HG02588 (cell line): ENCODE measurements at regions not wholly inside any gene's neighbourhood (a gene's known extent, or its start where the extent isn't known, plus 50 kb on each side); places are given as distances from the start of the nearest gene placed in this dataset.

Experiments used
- ATAC-seq: cut with Tn5 transposase; IDR thresholded peaks from one replicate; pipeline ENCODE4 v1.9.1; 2021; ENCODE audit warnings: mild to moderate bottlenecking, moderate library complexity; ENCODE audit not compliant: unreplicated experiment

DNA sequence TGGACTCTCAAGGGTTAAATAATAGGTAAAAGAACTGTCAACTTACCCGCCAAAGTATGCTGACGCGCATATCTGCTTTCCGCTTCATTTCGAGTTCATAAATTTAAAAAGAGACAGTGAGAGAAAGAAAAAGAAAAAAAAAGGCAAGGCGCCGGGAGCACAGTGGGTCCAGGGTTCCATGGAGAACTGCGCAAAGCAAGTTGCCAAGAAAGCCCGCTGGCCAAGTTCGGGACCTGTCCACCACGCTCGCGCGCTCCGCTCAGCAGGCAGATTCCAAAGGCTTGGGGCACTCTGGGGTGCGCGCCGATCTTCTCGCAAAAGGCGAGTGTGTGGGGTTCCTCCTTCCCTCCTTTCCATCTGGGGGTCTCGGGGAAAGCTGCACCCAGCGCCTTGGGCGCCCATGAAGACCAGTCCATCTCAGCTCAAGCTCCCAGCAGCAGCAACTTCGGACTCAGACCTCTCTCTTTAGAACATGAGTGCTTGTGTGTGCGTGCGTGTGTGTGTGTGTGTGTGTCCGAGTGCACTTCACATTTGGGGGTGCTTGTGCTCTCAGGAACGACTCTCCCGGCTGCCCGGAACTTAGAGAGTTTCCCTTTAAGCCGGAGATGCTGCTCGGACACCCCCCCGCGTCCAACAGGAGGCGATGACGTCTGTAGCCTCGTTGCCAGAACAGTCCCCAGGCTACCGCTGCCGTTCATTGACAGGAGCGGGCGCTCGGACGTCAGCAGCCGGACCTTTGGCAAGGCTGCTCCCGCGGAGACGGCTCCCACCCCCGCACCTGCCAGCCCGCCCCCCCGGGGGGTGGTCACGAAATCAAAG is 180.0 kb downstream of the TBXT start:
- no peak for ATAC-seq

GRCh38 chr6:165986914-165987482 is 180.7 kb downstream of the TBXT start:
- no peak for ATAC-seq

- no peak for ATAC-seq
Measured at GRCh38 chr6:165986311-165986913, 181.2 kb downstream of the TBXT start.

GRCh38 chr6:165985806-165986299 is 181.8 kb downstream of the TBXT start:
- no peak for ATAC-seq

- no peak for ATAC-seq
Measured at GRCh38 chr6:165985281-165985805, 182.3 kb downstream of the TBXT start.

DNA sequence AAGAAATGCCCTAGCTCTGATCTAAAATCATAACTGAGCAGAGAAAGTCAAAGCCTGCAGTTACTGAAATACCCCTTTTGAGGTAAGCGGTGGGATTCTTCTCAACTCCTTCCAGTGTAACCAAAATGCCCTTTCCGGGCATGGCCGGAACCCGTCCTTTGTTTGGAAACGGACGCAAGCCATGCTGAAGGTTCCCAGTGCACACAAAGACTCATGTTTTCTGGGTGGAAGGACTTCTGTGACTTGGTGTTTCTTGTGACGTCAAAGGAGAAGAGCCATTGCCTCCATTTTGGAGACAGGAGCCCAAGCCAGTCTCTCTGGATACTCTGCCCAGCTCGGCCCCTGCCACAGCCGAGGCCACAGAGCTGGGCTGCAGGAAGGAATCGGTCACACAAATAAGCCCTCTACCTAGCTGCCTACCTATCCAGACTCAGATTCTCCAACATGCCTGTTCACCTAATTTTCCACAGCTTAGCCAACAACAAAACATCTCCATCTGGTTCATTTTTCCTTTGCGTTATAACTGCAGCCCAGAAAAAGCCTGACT is 182.8 kb downstream of the TBXT start:
- no peak for ATAC-seq

- no peak for ATAC-seq
Measured at GRCh38 chr6:165983112-165984072, 184.3 kb downstream of the TBXT start.

GRCh38 chr6:165978476-165978875 is 189.2 kb downstream of the TBXT start:
- ATAC-seq: no peak

- ATAC-seq: no peak
Measured at GRCh38 chr6:165976684-165977083, 191.0 kb downstream of the TBXT start.

GRCh38 chr6:165974817-165975216 is 192.8 kb downstream of the TBXT start:
- no peak for ATAC-seq

- ATAC-seq: no peak
Measured at GRCh38 chr6:165973473-165973872, 194.2 kb downstream of the TBXT start.

- ATAC-seq: no peak
Measured at GRCh38 chr6:165972139-165972802, 195.4 kb downstream of the TBXT start.

- ATAC-seq: no peak
Measured at GRCh38 chr6:165971202-165971601, 196.4 kb downstream of the TBXT start.

DNA sequence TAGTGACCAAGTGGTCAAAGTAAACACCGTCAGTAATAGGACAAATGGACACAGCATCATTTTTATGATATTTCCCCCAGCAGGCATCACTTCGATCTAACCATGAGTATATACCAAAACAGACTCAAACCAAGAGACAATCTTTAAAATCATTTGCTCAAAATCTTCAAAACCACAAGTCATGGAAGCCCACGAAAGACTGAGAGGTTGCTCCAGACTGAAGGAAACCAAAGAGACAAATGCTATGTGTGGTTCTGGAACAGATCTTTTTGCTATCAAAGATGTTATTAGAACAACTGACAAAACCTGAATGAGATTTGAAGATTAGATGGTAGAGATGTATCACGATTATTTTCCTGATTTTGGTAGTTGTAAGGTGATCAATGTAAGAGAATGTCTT is 197.7 kb downstream of the TBXT start:
- ATAC-seq: no peak

DNA sequence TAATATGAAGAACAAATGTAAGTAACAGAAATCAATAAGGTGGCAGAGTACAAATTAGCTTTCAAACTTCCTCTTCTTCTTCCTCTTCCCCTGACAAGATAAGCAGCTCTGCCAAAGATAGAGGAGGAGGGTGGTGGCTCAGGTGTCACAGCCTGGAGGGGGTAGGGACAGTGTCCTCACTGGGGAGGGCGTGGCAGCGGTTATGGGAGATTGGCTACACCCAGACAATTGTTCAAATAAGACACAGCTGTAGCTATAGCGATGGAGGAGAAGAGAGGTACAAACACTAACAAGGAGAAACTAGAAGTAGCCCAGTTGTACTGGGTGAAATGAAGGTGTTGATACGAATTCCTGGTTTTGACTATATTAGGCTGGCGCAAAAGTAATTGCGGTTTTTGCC is 198.5 kb downstream of the TBXT start:
- ATAC-seq: no peak

GRCh38 chr6:165968408-165968807 is 199.2 kb downstream of the TBXT start:
- no peak for ATAC-seq

- ATAC-seq: no peak
Measured at GRCh38 chr6:165967810-165968407, 199.7 kb downstream of the TBXT start.

GRCh38 chr6:165963750-165964149 is 203.9 kb downstream of the TBXT start:
- no peak for ATAC-seq

GRCh38 chr6:165962366-165962765 is 205.3 kb downstream of the TBXT start:
- ATAC-seq: no peak
